ENCODE measurements at regions not wholly inside any gene's neighbourhood (a gene's known extent, or its start where the extent isn't known, plus 50 kb on each side); places are given as distances from the start of the nearest gene placed in this dataset.

DNA sequence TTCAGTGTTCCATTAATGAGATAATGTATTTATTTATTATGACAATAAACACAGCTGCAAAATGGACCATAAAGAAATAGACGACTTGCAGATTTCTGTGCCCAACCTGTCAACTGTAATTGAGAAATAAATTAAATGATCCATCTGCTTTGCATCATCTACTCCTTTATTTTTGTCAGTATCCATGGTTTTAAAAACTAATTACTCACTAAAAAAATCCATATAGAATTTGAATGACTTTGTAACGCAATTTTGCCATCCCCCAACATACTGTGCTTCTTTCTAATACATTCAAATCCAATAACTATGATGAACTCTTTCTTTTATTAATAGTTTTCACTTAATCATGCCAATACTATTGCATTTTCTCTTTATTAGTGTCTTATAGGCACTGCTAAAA lies 388.5 kb upstream of the SORCS1 start:
- dilution Hi-C loops (cut with HindIII; ENCODE audit: low sequenced_read_pairs, unreplicated experiment), result no loop called here
- no peak overlapping the region for H2BK15ac ChIP-seq (ENCODE audit: low read depth, low read length)
- no peak overlapping the region for H2AK9ac ChIP-seq (replicated peaks; ENCODE audit: low read depth, low read length, poor library complexity)
- no peak for ATAC-seq (ENCODE audit: low read depth)
- TF ChIP-seq BHLHE40 (IDR thresholded peaks at IDR 0.05; ENCODE audit: low read depth, low read length) (no peak), CEBPB (IDR thresholded peaks at IDR 0.05; ENCODE audit: low read depth, low read length) (no peak), CTCF (conservative IDR thresholded peaks at IDR 0.05; ENCODE audit: low read depth, low read length) (no peak), POLR2A (IDR thresholded peaks at IDR 0.05; ENCODE audit: low read depth, low read length) (no peak), RCOR1 (IDR thresholded peaks at IDR 0.05; ENCODE audit: insufficient replicate concordance, low read length) (no peak), SMC3 (IDR thresholded peaks at IDR 0.05; ENCODE audit: low read depth, low read length) (no peak), NFE2L2 (IDR thresholded peaks at IDR 0.05; ENCODE audit: low read depth, low read length) (no peak), FOS (IDR thresholded peaks at IDR 0.05; ENCODE audit: low read depth, low read length) (no peak), MAZ (IDR thresholded peaks at IDR 0.05; ENCODE audit: borderline replicate concordance, low read depth, low read length) (no peak)
- no peaks in the 10 kb centered on the region for H4K20me1 ChIP-seq (ENCODE audit: insufficient read depth, low read length)
- no peak overlapping the region for H2BK5ac ChIP-seq (ENCODE audit: low read depth, low read length, poor library complexity, severe bottlenecking)
- H3K18ac ChIP-seq (ENCODE audit: low read depth, low read length), result no peak overlapping the region
- no peaks in the 10 kb centered on the region for H3K27me3 ChIP-seq (ENCODE audit: control insufficient read depth, insufficient read depth, low read length)
- no peak overlapping the region for H3K14ac ChIP-seq (replicated peaks; ENCODE audit: low read depth, low read length)
- BruUV-seq (replicated peaks), result no TSS peak
- POLR2A ChIA-PET (ENCODE audit: unreplicated experiment), result no interaction called here
- no peak overlapping the region for H3K23ac ChIP-seq (ENCODE audit: low read depth, low read length)
- no peak overlapping the region for H3K4me2 ChIP-seq (ENCODE audit: low read depth, low read length)
- H3K9ac ChIP-seq (ENCODE audit: low read depth, low read length), result no peak overlapping the region
- no peak overlapping the region for H3K4me3 ChIP-seq (ENCODE audit: insufficient read depth, low read depth, low read length)
- no peak for DNase-seq
- no peak overlapping the region for H3K56ac ChIP-seq (ENCODE audit: extremely low read depth, insufficient read depth, low read length)
- WGBS, 2 experiments (ENCODE audit: extremely low coverage in 2 of 2, insufficient read length in 1 of 2), result no CpG with 5 or more reads among the region's 2 CpGs
- no peak overlapping the region for H2BK120ac ChIP-seq (ENCODE audit: low read depth, low read length)
- H4K8ac ChIP-seq (ENCODE audit: low read depth in 2 of 2, low read length in 2 of 2), result no peak overlapping the region
- H3K79me1 ChIP-seq (ENCODE audit: low read depth in 1 of 2, low read length in 2 of 2), result no peaks in the 10 kb centered on the region
- no peak overlapping the region for H3K27ac ChIP-seq (ENCODE audit: insufficient read depth, low read length)
- peaks cover 3% of the 10 kb centered on the region for H3K9me3 ChIP-seq (ENCODE audit: control insufficient read depth, insufficient read depth, low read length)
- H2AK5ac ChIP-seq (ENCODE audit: low read depth, low read length), result no peak overlapping the region
- H2AFZ ChIP-seq (replicated peaks; ENCODE audit: low read length, poor library complexity), result no peak overlapping the region
- H3K9me1 ChIP-seq (ENCODE audit: insufficient read depth, low read length), result no peaks in the 10 kb centered on the region
- intact Hi-C loops (cut with micrococcal nuclease), result no loop called here
- no peak overlapping the region for H4K91ac ChIP-seq (ENCODE audit: insufficient read depth, low read depth, low read length)
- no peak overlapping the region for H3K4ac ChIP-seq (ENCODE audit: low read depth, low read length)
- CTCF ChIA-PET, result no interaction called here
- no peaks in the 10 kb centered on the region for H3K4me1 ChIP-seq (ENCODE audit: control insufficient read depth, insufficient read depth, low read length)
- in situ Hi-C loops (cut with MboI; ENCODE audit: low sequenced_read_pairs), result no loop called here
- H2BK20ac ChIP-seq (ENCODE audit: low read depth, low read length), result no peak overlapping the region
- no peaks in the 10 kb centered on the region for H3K36me3 ChIP-seq (ENCODE audit: control insufficient read depth, insufficient read depth, low read length)
- H4K5ac ChIP-seq (ENCODE audit: low read depth, low read length), result no peak overlapping the region

All from IMR-90 (cell line).